GM19372 (cell line): ENCODE measurements at regions not wholly inside any gene's neighbourhood (a gene's known extent, or its start where the extent isn't known, plus 50 kb on each side); places are given as distances from the start of the nearest gene placed in this dataset.
"Not testable (repeated sequence)": the region's sequence is repeated elsewhere in the genome, so short reads cannot be mapped to it uniquely, and the experiment has no call there.

Experiments
- ATAC-seq: cut with Tn5 transposase; IDR thresholded peaks from one replicate; pipeline ENCODE4 v1.9.1; 2021; ENCODE audit warnings: mild to moderate bottlenecking, low read depth, moderate library complexity; ENCODE audit not compliant: unreplicated experiment

GRCh38 chr2:111669928-111670695 lies 213.9 kb downstream of the ANAPC1 start:
- ATAC-seq, result no peak

- ATAC-seq, result no peak
Observed at GRCh38 chr2:111670776-111671175, 213.2 kb downstream of the ANAPC1 start.

- ATAC-seq, result no peak
Observed at GRCh38 chr2:111671426-111672150, 212.4 kb downstream of the ANAPC1 start.

GRCh38 chr2:111672641-111673040 lies 211.4 kb downstream of the ANAPC1 start:
- not testable (repeated sequence) for ATAC-seq

GRCh38 chr2:111673526-111673925 lies 210.5 kb downstream of the ANAPC1 start:
- no peak for ATAC-seq

- no peak for ATAC-seq
Observed at GRCh38 chr2:111675419-111676194, 208.4 kb downstream of the ANAPC1 start.

GRCh38 chr2:111676291-111676822 lies 207.6 kb downstream of the ANAPC1 start:
- ATAC-seq, result no peak

- ATAC-seq, result no peak
Observed at GRCh38 chr2:111678161-111678560, 205.8 kb downstream of the ANAPC1 start.

- no peak for ATAC-seq
Observed at GRCh38 chr2:111678651-111679050, 205.3 kb downstream of the ANAPC1 start.

GRCh38 chr2:111679202-111679601 lies 204.8 kb downstream of the ANAPC1 start:
- no peak for ATAC-seq

- ATAC-seq, result no peak
Observed at GRCh38 chr2:111684611-111685010, 199.4 kb downstream of the ANAPC1 start.

- no peak for ATAC-seq
Observed at GRCh38 chr2:111685342-111685741, 198.7 kb downstream of the ANAPC1 start.

- no peak for ATAC-seq
Observed at GRCh38 chr2:111686994-111687393, 197.0 kb downstream of the ANAPC1 start.

- no peak for ATAC-seq
Observed at GRCh38 chr2:111687911-111688310, 196.1 kb downstream of the ANAPC1 start.

- ATAC-seq, result no peak
Observed at GRCh38 chr2:111688482-111688881, 195.5 kb downstream of the ANAPC1 start.

- ATAC-seq, result no peak
Observed at GRCh38 chr2:111689174-111689573, 194.8 kb downstream of the ANAPC1 start.

- ATAC-seq, result no peak
Observed at GRCh38 chr2:111689941-111690340, 194.1 kb downstream of the ANAPC1 start.

- no peak for ATAC-seq
Observed at GRCh38 chr2:111691164-111691875, 192.7 kb downstream of the ANAPC1 start.

GRCh38 chr2:111692311-111692710 lies 191.7 kb downstream of the ANAPC1 start:
- no peak for ATAC-seq

GRCh38 chr2:111694700-111695101 lies 189.3 kb downstream of the ANAPC1 start:
- ATAC-seq, result no peak
